KMS-11 (cell line): ENCODE measurements at regions not wholly inside any gene's neighbourhood (a gene's known extent, or its start where the extent isn't known, plus 50 kb on each side); places are given as distances from the start of the nearest gene placed in this dataset.

ENCODE experiments used
- H2AFZ ChIP-seq: fragments of 200-600 bp; sonication (generic); 2 replicates; pipeline ENCODE4 v1.6.1; 2016; ENCODE audit warnings: antibody characterized with exemption, mixed run types, low read depth
- H3K27ac ChIP-seq: fragments of 200-600 bp; sonication (generic); 2 replicates; pipeline ENCODE4 v1.6.1; 2016; ENCODE audit warnings: mild to moderate bottlenecking, mixed run types
- H3K27me3 ChIP-seq: fragments of 200-600 bp; sonication (generic); 2 replicates; pipeline ENCODE4 v1.6.1; 2017; ENCODE audit warnings: mild to moderate bottlenecking, low read depth, mixed run types, moderate library complexity; ENCODE audit not compliant: insufficient read depth
- H3K36me3 ChIP-seq: fragments of 200-600 bp; sonication (generic); 2 replicates; pipeline ENCODE4 v1.6.1; 2017; ENCODE audit warnings: mild to moderate bottlenecking, mixed run types; ENCODE audit not compliant: insufficient read depth
- H3K4me1 ChIP-seq: fragments of 200-600 bp; sonication (generic); 2 replicates; pipeline ENCODE4 v1.6.1; 2016; ENCODE audit warnings: mild to moderate bottlenecking, low read depth, mixed run types; ENCODE audit not compliant: poor library complexity, severe bottlenecking
- H3K4me2 ChIP-seq: fragments of 200-600 bp; sonication (generic); 2 replicates; pipeline ENCODE4 v1.7.0; 2016; ENCODE audit warnings: mild to moderate bottlenecking, mixed run types
- H3K4me3 ChIP-seq: fragments of 200-600 bp; sonication (generic); IDR thresholded peaks from 2 replicates; pipeline ENCODE4 v1.6.1; 2017; ENCODE audit warnings: low read depth, low read length, mixed read lengths; ENCODE audit not compliant: insufficient read depth
- H3K79me2 ChIP-seq: fragments of 200-600 bp; sonication (generic); 2 replicates; pipeline ENCODE4 v1.6.1; 2016; ENCODE audit warnings: low read depth, mixed run types; ENCODE audit not compliant: insufficient read depth
- H3K9ac ChIP-seq: fragments of 200-600 bp; sonication (generic); 2 replicates; pipeline ENCODE4 v1.6.1; 2016; ENCODE audit warnings: mild to moderate bottlenecking, mixed run types
- H4K20me1 ChIP-seq: fragments of 200-600 bp; sonication (generic); 2 replicates; pipeline ENCODE4 v1.6.1; 2016; ENCODE audit warnings: mild to moderate bottlenecking, mixed run types; ENCODE audit not compliant: insufficient read depth
- CTCF ChIP-seq: fragments of 200-600 bp; sonication (generic); conservative IDR thresholded peaks from 2 replicates; pipeline ENCODE4 v1.6.1; 2017; ENCODE audit warnings: low read depth, mild to moderate bottlenecking, antibody characterized with exemption, low read length, moderate library complexity, mixed read lengths

- H3K4me3 ChIP-seq, result no peak overlapping the region
- H3K27me3 ChIP-seq, result no peaks in the 10 kb centered on the region
- no peak overlapping the region for H2AFZ ChIP-seq
- TF ChIP-seq CTCF, result no peak
- H3K36me3 ChIP-seq, result no peaks in the 10 kb centered on the region
- no peak overlapping the region for H3K4me2 ChIP-seq
- no peaks in the 10 kb centered on the region for H3K79me2 ChIP-seq
- H3K4me1 ChIP-seq, result no peaks in the 10 kb centered on the region
- no peak overlapping the region for H3K27ac ChIP-seq
- H4K20me1 ChIP-seq, result no peaks in the 10 kb centered on the region
- H3K9ac ChIP-seq, result no peak overlapping the region
Measured at GRCh38 chr15:87167706-87168105, 1088.0 kb downstream of the AGBL1 start.

- Histone ChIP-seq H3K4me3 (no peak overlapping the region), H3K4me2 (no peak overlapping the region), H3K79me2 (no peaks in the 10 kb centered on the region), H3K9ac (no peak overlapping the region), H3K4me1 (no peaks in the 10 kb centered on the region), H3K27ac (no peak overlapping the region), H3K27me3 (no peaks in the 10 kb centered on the region), H3K36me3 (no peaks in the 10 kb centered on the region), H2AFZ (no peak overlapping the region), H4K20me1 (no peaks in the 10 kb centered on the region)
- TF ChIP-seq CTCF, result no peak
Measured at GRCh38 chr15:87167055-87167454, 1087.4 kb downstream of the AGBL1 start.

GRCh38 chr15:87155771-87156170, 1076.1 kb downstream of the AGBL1 start:
- TF ChIP-seq CTCF, result no peak
- Histone ChIP-seq H4K20me1 (no peaks in the 10 kb centered on the region), H3K36me3 (no peaks in the 10 kb centered on the region), H3K4me2 (no peak overlapping the region), H3K9ac (no peak overlapping the region), H3K27ac (no peak overlapping the region), H3K4me3 (no peak overlapping the region), H3K4me1 (no peaks in the 10 kb centered on the region), H2AFZ (no peak overlapping the region), H3K27me3 (no peaks in the 10 kb centered on the region), H3K79me2 (no peaks in the 10 kb centered on the region)

GRCh38 chr15:87154761-87155160, 1075.1 kb downstream of the AGBL1 start:
- H3K27ac ChIP-seq, result no peak overlapping the region
- no peaks in the 10 kb centered on the region for H3K27me3 ChIP-seq
- H3K36me3 ChIP-seq, result no peaks in the 10 kb centered on the region
- H2AFZ ChIP-seq, result no peak overlapping the region
- no peak for TF ChIP-seq CTCF
- H4K20me1 ChIP-seq, result no peaks in the 10 kb centered on the region
- no peak overlapping the region for H3K9ac ChIP-seq
- H3K79me2 ChIP-seq, result no peaks in the 10 kb centered on the region
- H3K4me3 ChIP-seq, result no peak overlapping the region
- H3K4me1 ChIP-seq, result no peaks in the 10 kb centered on the region
- H3K4me2 ChIP-seq, result no peak overlapping the region

- Histone ChIP-seq H3K4me1 (no peaks in the 10 kb centered on the region), H3K4me3 (no peak overlapping the region)
Measured at GRCh38 chr15:87151202-87151748, 1071.6 kb downstream of the AGBL1 start.

More at GRCh38 chr15:87151202-87151748, 1071.6 kb downstream of the AGBL1 start:
- no peaks in the 10 kb centered on the region for H4K20me1 ChIP-seq
- no peaks in the 10 kb centered on the region for H3K27me3 ChIP-seq
- no peaks in the 10 kb centered on the region for H3K79me2 ChIP-seq
- no peaks in the 10 kb centered on the region for H3K36me3 ChIP-seq
- H2AFZ ChIP-seq, result no peak overlapping the region
- H3K4me2 ChIP-seq, result no peak overlapping the region
- no peak for TF ChIP-seq CTCF
- H3K9ac ChIP-seq, result no peak overlapping the region
- no peak overlapping the region for H3K27ac ChIP-seq
